A673 (cell line): ENCODE measurements at regions not wholly inside any gene's neighbourhood (a gene's known extent, or its start where the extent isn't known, plus 50 kb on each side); places are given as distances from the start of the nearest gene placed in this dataset.

Source experiments
- EZH2 ChIP-seq: fragments of 200-600 bp; sonication (generic); IDR thresholded peaks from 2 replicates; pipeline ENCODE4 v1.6.1; 2017; ENCODE audit warnings: borderline replicate concordance, low read depth, mild to moderate bottlenecking, mixed read lengths, antibody characterized with exemption, low read length; ENCODE audit not compliant: poor library complexity, severe bottlenecking
- TF ChIP-seq, protein P1 (sequence below): fragments of 300-800, 200-600 bp; sonication (generic); conservative IDR thresholded peaks from 2 replicates; pipeline ENCODE4 v1.5.1; 2017; ENCODE audit warnings: low read depth, mild to moderate bottlenecking, antibody characterized with exemption, low read length, moderate library complexity, mixed read lengths

DNA sequence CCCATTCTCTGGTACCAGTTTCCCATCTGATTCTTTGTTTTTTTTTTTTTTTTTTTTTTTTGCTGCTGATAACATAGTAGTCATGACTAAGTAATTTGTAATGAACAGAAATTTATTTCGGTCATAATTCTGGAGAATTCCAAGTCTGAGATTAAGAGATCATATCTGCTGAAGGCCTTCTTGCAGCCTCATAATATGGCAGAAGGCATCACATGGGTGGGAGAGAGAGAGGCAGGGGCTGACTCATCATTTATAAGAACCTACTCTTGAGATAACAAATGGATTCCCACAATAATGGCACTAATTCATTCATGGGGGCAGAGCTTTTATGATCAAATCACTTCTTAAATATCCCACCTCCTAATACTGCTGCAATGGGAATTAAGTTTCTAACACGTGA, 1034.3 kb downstream of the STIM2 start:
- TF ChIP-seq, protein P1, sequence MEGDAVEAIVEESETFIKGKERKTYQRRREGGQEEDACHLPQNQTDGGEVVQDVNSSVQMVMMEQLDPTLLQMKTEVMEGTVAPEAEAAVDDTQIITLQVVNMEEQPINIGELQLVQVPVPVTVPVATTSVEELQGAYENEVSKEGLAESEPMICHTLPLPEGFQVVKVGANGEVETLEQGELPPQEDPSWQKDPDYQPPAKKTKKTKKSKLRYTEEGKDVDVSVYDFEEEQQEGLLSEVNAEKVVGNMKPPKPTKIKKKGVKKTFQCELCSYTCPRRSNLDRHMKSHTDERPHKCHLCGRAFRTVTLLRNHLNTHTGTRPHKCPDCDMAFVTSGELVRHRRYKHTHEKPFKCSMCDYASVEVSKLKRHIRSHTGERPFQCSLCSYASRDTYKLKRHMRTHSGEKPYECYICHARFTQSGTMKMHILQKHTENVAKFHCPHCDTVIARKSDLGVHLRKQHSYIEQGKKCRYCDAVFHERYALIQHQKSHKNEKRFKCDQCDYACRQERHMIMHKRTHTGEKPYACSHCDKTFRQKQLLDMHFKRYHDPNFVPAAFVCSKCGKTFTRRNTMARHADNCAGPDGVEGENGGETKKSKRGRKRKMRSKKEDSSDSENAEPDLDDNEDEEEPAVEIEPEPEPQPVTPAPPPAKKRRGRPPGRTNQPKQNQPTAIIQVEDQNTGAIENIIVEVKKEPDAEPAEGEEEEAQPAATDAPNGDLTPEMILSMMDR: no peak
- TF ChIP-seq EZH2: no peak
